HG03025 (cell line): ENCODE measurements at regions not wholly inside any gene's neighbourhood (a gene's known extent, or its start where the extent isn't known, plus 50 kb on each side); places are given as distances from the start of the nearest gene placed in this dataset.

Source experiments
- ATAC-seq: cut with Tn5 transposase; IDR thresholded peaks from one replicate; pipeline ENCODE4 v1.9.1; 2021; ENCODE audit warnings: mild to moderate bottlenecking, moderate library complexity; ENCODE audit not compliant: unreplicated experiment, low FRiP score

DNA sequence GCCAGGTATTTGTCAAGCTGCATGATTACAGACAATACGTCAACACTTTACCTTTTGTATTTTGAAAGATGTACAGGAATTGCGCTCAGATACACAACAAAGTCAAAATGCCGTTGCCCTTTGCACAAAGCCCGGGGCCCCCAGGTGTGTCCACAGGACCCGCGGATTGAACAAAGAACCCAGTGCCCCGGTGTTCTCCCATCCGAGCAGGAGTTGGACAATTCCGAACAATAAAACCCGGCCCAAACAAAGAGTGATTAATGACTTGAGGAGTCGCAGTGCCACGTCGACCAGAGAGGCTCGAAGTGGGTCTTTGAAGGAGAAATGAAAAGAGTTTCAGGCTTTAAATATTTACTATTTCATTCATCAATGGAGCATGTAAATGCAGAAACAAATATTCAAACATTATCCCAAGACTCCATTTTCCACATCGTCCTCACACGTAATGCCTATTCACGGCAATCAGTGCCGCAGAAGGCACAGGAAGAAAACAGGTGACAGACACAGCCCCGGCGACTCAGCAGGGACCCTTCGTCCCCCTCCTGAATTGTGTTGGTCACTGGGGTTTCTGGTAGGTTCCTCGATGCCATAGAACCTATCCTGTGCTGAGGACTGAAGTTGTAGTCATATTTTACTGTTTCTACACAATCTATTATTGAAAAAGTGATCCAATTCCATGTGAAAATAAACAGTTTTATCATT is 70.9 kb upstream of the MGMT start:
- no peak for ATAC-seq

GRCh38 chr10:129397198-129397974 is 69.7 kb upstream of the MGMT start:
- no peak for ATAC-seq

DNA sequence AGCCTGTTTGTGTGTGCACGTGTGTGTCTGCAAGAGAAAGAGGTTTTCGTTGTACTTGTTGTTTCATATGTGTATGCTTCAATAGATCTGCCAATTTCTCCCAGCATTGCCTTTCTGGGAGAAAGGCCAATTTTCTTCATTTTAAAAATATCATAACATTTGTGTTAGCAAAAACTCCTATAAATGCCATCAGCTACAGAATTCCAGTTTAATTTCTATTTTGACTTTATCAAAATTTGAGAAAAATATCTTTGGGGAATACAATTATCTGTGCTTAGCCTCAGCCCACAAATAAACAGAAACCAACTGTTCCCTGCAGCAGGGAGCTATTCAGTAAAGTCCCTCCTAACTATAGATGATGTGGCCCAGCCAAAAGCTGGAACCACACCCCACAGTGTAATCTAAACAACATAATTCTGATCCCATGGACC is 68.3 kb upstream of the MGMT start:
- no peak for ATAC-seq

- ATAC-seq = no peak
Observed at GRCh38 chr10:129400426-129400825, 66.6 kb upstream of the MGMT start.

DNA sequence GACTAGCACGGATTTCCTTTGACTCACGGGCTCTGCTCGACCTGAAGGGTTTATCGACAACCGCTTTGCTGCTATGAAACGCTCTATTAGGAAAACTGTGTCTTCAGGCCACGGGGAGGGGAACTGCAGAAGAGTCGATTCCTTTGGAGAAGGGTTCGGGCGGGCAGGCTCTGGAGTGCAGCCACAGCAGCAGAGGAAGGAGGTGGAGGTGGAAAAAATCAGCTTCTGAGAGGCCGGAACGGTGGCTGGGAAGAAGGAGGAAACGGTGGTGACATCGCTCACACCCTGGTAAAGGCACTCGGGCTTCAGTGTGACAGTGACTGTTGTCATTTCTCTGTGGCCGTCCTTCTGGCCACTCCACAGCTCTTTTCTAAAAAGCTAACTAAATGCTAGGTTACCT is 64.6 kb upstream of the MGMT start:
- no peak for ATAC-seq

GRCh38 chr10:129404091-129404490 is 63.0 kb upstream of the MGMT start:
- no peak for ATAC-seq

DNA sequence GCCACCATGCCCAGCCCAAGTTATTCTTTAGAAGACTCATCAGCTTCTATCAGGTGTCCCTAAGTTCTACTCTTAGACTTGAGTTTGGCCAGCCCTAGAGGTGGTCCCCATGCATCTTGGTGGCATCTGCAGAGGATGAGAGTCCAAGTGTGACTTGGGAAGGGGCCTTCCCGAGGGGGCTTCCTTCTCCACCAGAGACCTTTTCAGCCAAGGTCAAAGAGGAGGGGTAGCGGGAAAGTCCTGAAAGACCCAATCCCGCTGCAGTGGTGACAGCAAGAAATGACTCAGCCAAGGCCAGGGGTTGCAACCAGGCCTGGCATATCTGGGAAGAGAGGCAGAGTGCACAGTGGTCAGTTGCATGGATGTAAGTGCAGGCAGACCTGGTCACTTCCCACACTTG is 61.7 kb upstream of the MGMT start:
- no peak for ATAC-seq

GRCh38 chr10:129410688-129411392 is 56.2 kb upstream of the MGMT start:
- ATAC-seq = no peak

DNA sequence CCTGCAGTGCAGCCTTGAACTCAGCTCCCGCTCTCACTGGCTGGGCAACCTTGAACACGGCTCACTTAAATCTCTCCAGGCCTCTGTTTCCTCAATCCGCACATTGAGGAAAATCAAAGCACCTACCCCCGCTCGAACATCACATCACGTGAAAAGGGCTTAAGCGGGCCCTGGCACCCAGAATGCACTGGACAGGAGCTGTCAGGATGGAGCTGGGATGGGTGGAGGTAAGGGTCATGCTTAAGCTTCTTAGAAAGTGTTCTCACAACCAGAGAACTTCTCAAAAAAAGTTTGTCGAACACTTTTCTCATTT is 55.7 kb upstream of the MGMT start:
- no peak for ATAC-seq

GRCh38 chr10:129411772-129412171 is 55.3 kb upstream of the MGMT start:
- no peak for ATAC-seq

- no peak for ATAC-seq
Observed at GRCh38 chr10:129413024-129413423, 54.0 kb upstream of the MGMT start.

GRCh38 chr10:129415215-129416140 is 51.6 kb upstream of the MGMT start:
- ATAC-seq = no peak

- no peak for ATAC-seq
Observed at GRCh38 chr10:129416155-129416554, 50.9 kb upstream of the MGMT start.

DNA sequence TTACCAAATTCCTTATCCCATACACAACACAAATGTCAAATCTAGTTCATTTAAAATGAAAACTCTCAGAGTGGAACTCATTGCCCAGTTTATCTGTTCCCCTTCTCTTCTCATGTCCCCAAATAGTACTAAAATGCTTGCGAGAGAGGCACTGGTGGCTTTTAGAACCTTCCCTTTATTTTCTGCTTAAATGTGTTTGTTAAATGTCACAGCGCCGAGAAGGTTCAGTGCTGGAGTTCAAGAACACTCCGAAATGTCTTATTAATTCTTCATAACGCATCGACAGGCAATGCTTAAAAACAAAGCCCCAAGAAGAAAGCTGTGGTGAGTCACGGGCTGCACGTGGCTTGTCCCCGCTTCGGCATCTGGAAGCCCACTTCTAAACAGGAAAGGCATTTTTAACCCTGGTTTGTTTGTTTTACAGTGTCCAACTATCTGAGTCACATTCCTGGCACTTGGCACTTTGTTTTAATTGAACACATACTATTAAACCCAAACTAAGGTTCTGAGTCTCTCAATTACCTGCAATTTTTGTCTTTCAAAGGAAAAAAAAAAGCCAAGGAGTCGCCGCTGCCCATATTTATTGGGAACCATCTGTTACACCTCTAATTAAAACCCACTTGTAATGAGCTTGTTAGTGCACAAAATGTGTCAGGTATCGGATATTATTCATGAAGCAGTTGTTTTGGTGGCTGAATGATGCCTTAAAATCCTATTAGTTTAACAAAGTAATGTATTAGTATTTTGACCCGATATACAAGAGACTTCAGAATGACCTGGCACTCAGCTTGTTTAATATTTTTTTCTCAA is 49.9 kb upstream of the MGMT start:
- ATAC-seq = no peak
